A673 (cell line): ENCODE measurements at regions not wholly inside any gene's neighbourhood (a gene's known extent, or its start where the extent isn't known, plus 50 kb on each side); places are given as distances from the start of the nearest gene placed in this dataset.

Experiments
- BruUV-seq: library from RNA; stranded (reverse); fragments of 400-500 nt; replicated peaks from 2 replicates; lab custom pipeline; 2021; lab: Mats Ljungman, UMichigan
- CTCF ChIA-PET: fragments of 300-600 bp; sonication (Branson Sonifier 250); formaldehyde crosslinking; loops from one replicate; lab custom pipeline; 2022; ENCODE audit warnings: antibody characterized with exemption; lab: Charles Lee
- POLR2A ChIA-PET: fragments of 300-600 bp; sonication (Branson Sonifier 250); formaldehyde crosslinking; loops from one replicate; lab custom pipeline; 2022; ENCODE audit warnings: antibody characterized with exemption; ENCODE audit not compliant: low non-redundant PET; lab: Charles Lee
- DNase-seq: peaks from one replicate; pipeline ENCODE4 v3.0.0-alpha.2; 2015; ENCODE audit warnings: low spot score
- H3K27ac ChIP-seq: fragments of 200-600 bp; sonication (generic); 2 replicates; pipeline ENCODE4 v1.5.1; 2016; ENCODE audit warnings: mixed run types, low read depth, mild to moderate bottlenecking, mixed read lengths, antibody characterized with exemption, low read length; ENCODE audit not compliant: poor library complexity, severe bottlenecking
- H3K27me3 ChIP-seq: fragments of 200-600 bp; sonication (generic); replicated peaks from 2 replicates; pipeline ENCODE4 v1.6.1; 2017; ENCODE audit warnings: mixed run types, low read depth, mild to moderate bottlenecking, mixed read lengths, antibody characterized with exemption, low read length; ENCODE audit not compliant: insufficient read depth, poor library complexity
- H3K36me3 ChIP-seq: fragments of 200-600 bp; sonication (generic); 2 replicates; pipeline ENCODE4 v1.6.1; 2016; ENCODE audit warnings: mixed run types, mild to moderate bottlenecking, mixed read lengths, antibody characterized with exemption, low read length; ENCODE audit not compliant: insufficient read depth, poor library complexity, severe bottlenecking
- H3K4me1 ChIP-seq: fragments of 200-600 bp; sonication (generic); 2 replicates; pipeline ENCODE4 v1.6.1; 2017; ENCODE audit warnings: mixed run types, mild to moderate bottlenecking, mixed read lengths, antibody characterized with exemption, low read length; ENCODE audit not compliant: insufficient read depth, poor library complexity, severe bottlenecking
- H3K4me3 ChIP-seq: fragments of 200-600 bp; sonication (generic); 2 replicates; pipeline ENCODE4 v1.5.1; 2016; ENCODE audit warnings: low read depth, mixed run types, mild to moderate bottlenecking, mixed read lengths, low read length; ENCODE audit not compliant: poor library complexity, severe bottlenecking
- H3K9me3 ChIP-seq: fragments of 200-600 bp; sonication (generic); 2 replicates; pipeline ENCODE4 v1.6.1; 2016; ENCODE audit warnings: mixed run types, low read depth, mild to moderate bottlenecking, mixed read lengths, antibody characterized with exemption, low read length; ENCODE audit not compliant: poor library complexity, severe bottlenecking
- EZH2 ChIP-seq: fragments of 200-600 bp; sonication (generic); IDR thresholded peaks from 2 replicates; pipeline ENCODE4 v1.6.1; 2017; ENCODE audit warnings: borderline replicate concordance, low read depth, mild to moderate bottlenecking, mixed read lengths, antibody characterized with exemption, low read length; ENCODE audit not compliant: poor library complexity, severe bottlenecking
- intact Hi-C: fragments of 100-400 bp; cut with micrococcal nuclease; formaldehyde crosslinking; loops from one replicate; pipeline ENCODE4 v1.10.0; 2022; ENCODE audit not compliant: unreplicated experiment
- TF ChIP-seq, protein P1 (sequence below): fragments of 300-800, 200-600 bp; sonication (generic); conservative IDR thresholded peaks from 2 replicates; pipeline ENCODE4 v1.5.1; 2017; ENCODE audit warnings: low read depth, mild to moderate bottlenecking, antibody characterized with exemption, low read length, moderate library complexity, mixed read lengths

DNA sequence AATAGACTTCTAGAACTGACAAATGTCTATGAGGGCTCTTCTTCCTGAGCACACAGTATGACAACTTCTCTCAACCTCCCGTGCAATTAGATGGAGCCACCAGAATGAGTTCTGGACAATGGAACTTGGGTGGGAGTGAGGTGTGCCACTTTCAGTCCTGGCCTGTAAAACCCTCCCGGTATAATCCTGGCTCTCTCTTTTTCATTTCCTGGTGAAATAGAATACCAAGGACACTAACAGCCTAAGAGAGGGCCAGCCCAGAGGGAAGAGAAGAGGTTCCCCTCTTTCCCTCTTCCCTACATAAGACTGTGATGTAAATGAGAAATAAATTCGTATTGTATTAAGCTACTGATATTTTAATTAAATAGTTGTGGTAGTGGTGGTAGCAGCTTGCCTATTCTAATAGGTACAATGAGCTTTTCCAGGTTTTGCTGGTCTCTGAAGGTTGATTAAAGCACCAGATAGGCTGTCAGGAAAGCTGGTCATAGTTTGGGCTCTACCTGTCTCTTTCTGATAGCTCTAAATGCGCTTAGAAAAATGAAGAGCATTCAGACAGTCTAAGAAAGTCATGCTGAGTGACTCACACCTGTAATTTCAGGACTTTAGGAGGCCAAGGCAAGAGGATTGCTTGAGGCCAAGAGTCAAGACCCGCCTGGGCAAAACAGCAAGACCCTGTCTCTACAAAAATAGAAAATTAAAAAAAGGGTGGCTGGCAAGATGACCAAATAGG, 108.6 kb upstream of the ZNF644 start:
- POLR2A ChIA-PET, result no interaction called here
- CTCF ChIA-PET, result no interaction called here
- Histone ChIP-seq H3K4me1 (no peaks in the 10 kb centered on the region), H3K27ac (no peak overlapping the region), H3K4me3 (no peak overlapping the region), H3K27me3 (no peaks in the 10 kb centered on the region), H3K36me3 (no peaks in the 10 kb centered on the region), H3K9me3 (no peaks in the 10 kb centered on the region)
- intact Hi-C loops, result no loop called here
- TF ChIP-seq, protein P1, sequence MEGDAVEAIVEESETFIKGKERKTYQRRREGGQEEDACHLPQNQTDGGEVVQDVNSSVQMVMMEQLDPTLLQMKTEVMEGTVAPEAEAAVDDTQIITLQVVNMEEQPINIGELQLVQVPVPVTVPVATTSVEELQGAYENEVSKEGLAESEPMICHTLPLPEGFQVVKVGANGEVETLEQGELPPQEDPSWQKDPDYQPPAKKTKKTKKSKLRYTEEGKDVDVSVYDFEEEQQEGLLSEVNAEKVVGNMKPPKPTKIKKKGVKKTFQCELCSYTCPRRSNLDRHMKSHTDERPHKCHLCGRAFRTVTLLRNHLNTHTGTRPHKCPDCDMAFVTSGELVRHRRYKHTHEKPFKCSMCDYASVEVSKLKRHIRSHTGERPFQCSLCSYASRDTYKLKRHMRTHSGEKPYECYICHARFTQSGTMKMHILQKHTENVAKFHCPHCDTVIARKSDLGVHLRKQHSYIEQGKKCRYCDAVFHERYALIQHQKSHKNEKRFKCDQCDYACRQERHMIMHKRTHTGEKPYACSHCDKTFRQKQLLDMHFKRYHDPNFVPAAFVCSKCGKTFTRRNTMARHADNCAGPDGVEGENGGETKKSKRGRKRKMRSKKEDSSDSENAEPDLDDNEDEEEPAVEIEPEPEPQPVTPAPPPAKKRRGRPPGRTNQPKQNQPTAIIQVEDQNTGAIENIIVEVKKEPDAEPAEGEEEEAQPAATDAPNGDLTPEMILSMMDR, result no peak
- TF ChIP-seq EZH2, result no peak
- BruUV-seq, result no TSS peak
- DNase-seq, result no peak

DNA sequence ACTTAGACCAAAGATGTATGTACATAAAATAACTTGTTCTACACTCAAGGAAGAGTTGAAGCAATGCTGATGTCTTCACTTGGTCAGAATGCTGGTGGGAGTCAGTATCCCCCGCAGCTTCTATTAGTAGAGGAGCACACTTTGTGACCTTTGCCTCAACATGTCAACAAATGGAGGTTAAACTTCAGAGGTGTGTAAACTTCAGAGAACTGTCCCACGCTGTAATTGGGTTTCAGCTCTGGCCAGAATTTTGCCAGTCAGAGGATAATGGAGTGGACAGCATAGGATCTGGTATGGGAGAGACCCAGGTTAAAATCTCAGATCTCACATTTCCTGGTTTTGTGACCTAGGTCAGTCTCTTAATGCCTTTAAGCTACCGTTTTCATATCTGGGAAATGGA, 107.6 kb upstream of the ZNF644 start:
- no peak overlapping the region for H3K27ac ChIP-seq
- ChIA-PET CTCF (no interaction called here), POLR2A (no interaction called here)
- no peaks in the 10 kb centered on the region for H3K36me3 ChIP-seq
- H3K9me3 ChIP-seq, result no peaks in the 10 kb centered on the region
- H3K27me3 ChIP-seq, result no peaks in the 10 kb centered on the region
- H3K4me1 ChIP-seq, result no peaks in the 10 kb centered on the region
- intact Hi-C loops, result no loop called here
- no TSS peak for BruUV-seq
- DNase-seq, result no peak
- H3K4me3 ChIP-seq, result no peak overlapping the region
- TF ChIP-seq, protein P1, result no peak
- no peak for TF ChIP-seq EZH2

DNA sequence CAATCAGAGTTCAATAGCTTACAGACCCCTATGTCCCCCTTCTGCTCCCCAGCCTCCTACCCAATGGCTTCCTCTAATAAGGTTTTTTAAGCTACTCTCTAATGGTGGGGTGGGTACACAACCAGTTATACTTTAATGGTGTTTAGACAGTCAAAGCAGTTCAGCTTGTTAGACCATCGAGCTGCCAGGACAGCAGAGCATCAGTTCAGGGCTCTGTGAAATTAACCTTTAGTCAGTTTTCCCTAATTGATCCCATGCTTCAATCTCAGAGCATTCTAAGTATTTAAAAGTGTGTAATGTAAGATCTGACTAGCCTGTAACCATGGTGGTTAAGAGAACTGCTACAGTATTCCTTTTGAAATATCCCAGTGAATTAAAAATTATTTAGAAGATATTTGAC, 107.2 kb upstream of the ZNF644 start:
- DNase-seq, result no peak
- POLR2A ChIA-PET, result no interaction called here
- H3K9me3 ChIP-seq, result no peaks in the 10 kb centered on the region
- no peaks in the 10 kb centered on the region for H3K27me3 ChIP-seq
- BruUV-seq, result no TSS peak
- TF ChIP-seq EZH2, result no peak
- TF ChIP-seq, protein P1, result no peak
- CTCF ChIA-PET, result no interaction called here
- intact Hi-C loops, result no loop called here
- H3K4me3 ChIP-seq, result no peak overlapping the region
- H3K27ac ChIP-seq, result no peak overlapping the region
- H3K36me3 ChIP-seq, result no peaks in the 10 kb centered on the region
- no peaks in the 10 kb centered on the region for H3K4me1 ChIP-seq
